ENCODE measurements at regions not wholly inside any gene's neighbourhood (a gene's known extent, or its start where the extent isn't known, plus 50 kb on each side); places are given as distances from the start of the nearest gene placed in this dataset.

DNA sequence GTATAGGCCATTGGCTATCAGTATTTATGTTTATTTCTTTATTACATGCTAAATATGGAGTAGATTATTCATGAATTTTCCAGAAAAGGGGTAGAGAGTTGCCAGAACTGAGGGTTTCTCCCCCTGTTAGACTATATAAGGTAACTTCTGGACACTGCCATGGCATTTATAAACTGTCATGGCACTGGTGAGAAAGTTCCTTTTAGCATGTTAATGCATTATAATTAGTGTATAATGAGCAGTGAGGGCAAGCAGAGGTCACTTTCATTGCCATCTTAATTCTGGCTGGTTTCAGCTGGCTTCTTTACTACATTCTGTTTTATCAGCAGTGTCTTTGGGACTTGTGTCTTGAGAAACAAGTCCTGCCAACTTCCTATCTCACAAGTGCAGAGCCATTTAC lies 220.0 kb upstream of the CNR1 start:
- H2BK120ac ChIP-seq (ENCODE audit: low read depth, low read length): no peak overlapping the region
- H3K27me3 ChIP-seq (ENCODE audit: control insufficient read depth in 1 of 2, insufficient read depth in 1 of 2, low read length in 2 of 2): peaks cover 0 to 13% of the 10 kb centered on the region in 2 experiments
- no peak for DNase-seq
- H4K91ac ChIP-seq (ENCODE audit: low read length): no peak overlapping the region
- H3K14ac ChIP-seq (ENCODE audit: low read length in 2 of 2): no peak overlapping the region
- H4K8ac ChIP-seq (ENCODE audit: low read length): no peak overlapping the region
- H3K27ac ChIP-seq (ENCODE audit: low read length, poor library complexity, severe bottlenecking): no peak overlapping the region
- H3K4me2 ChIP-seq (ENCODE audit: low read length, poor library complexity, severe bottlenecking): no peak overlapping the region
- H2AK5ac ChIP-seq (ENCODE audit: low read length, severe bottlenecking): no peak overlapping the region
- H3K9me3 ChIP-seq (ENCODE audit: control insufficient read depth, low read length): peaks cover 8% of the 10 kb centered on the region
- H2BK15ac ChIP-seq (ENCODE audit: low read depth, poor library complexity, severe bottlenecking): no peak overlapping the region
- no peak overlapping the region for H3K4ac ChIP-seq (ENCODE audit: low read depth in 1 of 2, low read length in 2 of 2)
- H2BK5ac ChIP-seq (ENCODE audit: low read depth, low read length, poor library complexity, severe bottlenecking): no peak overlapping the region
- no peak overlapping the region for H3K9ac ChIP-seq (ENCODE audit: low read length)
- no peak overlapping the region for H2BK12ac ChIP-seq (ENCODE audit: low read length in 2 of 2)
- peaks cover 2% of the 10 kb centered on the region for H3K4me1 ChIP-seq (ENCODE audit: control insufficient read depth, insufficient read depth, low read depth, low read length)
- no peak overlapping the region for H3K18ac ChIP-seq (ENCODE audit: low read depth in 1 of 2, low read length in 2 of 2)
- H3K36me3 ChIP-seq (ENCODE audit: control insufficient read depth in 1 of 2, insufficient read depth in 2 of 2, low read depth in 1 of 2, low read length in 2 of 2): no peaks in the 10 kb centered on the region
- no peak overlapping the region for H3K4me3 ChIP-seq (ENCODE audit: insufficient read depth in 1 of 2, low read depth in 1 of 2, low read length in 2 of 2)
- no peak overlapping the region for H2AFZ ChIP-seq (ENCODE audit: low read depth, low read length)
- H3K23ac ChIP-seq (ENCODE audit: low read length in 2 of 2): no peak overlapping the region
- no peaks in the 10 kb centered on the region for H3K79me1 ChIP-seq (replicated peaks; ENCODE audit: low read length, poor library complexity, severe bottlenecking)

DNA sequence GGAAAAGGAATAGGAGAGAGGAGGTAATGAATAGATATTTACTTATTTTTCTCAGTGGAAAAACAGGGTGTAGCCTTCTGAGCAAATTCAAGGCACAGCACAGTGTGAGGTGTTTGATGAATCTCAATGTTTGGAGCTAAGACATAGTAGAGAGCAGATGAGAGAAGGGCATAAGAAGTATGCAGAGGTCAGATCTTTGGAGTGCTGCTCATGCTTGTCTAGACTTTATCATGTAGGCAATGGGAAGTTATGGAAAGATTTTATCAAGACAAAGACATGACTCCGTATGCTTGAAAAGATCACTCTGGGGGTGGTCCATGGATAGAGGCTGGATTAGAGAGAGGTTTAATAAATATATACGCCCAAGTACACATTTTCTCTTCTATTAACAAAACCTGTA lies 217.0 kb upstream of the CNR1 start:
- no CpG with 5 or more reads among the region's 2 CpGs for WGBS
- Histone ChIP-seq H3K9me3 (ENCODE audit: control insufficient read depth, low read length) (peaks cover 8% of the 10 kb centered on the region), H3K9ac (ENCODE audit: low read length) (no peak overlapping the region), H4K8ac (ENCODE audit: low read length) (no peak overlapping the region), H3K36me3 (ENCODE audit: control insufficient read depth in 1 of 2, insufficient read depth in 2 of 2, low read depth in 1 of 2, low read length in 2 of 2) (no peaks in the 10 kb centered on the region), H3K23ac (ENCODE audit: low read length in 2 of 2) (no peak overlapping the region), H2AFZ (ENCODE audit: low read depth, low read length) (no peak overlapping the region), H2BK5ac (ENCODE audit: low read depth, low read length, poor library complexity, severe bottlenecking) (no peak overlapping the region), H3K27ac (ENCODE audit: low read length, poor library complexity, severe bottlenecking) (no peak overlapping the region), H3K27me3 (ENCODE audit: control insufficient read depth in 1 of 2, insufficient read depth in 1 of 2, low read length in 2 of 2) (peaks cover 0 to 35% of the 10 kb centered on the region in 2 experiments), H3K14ac (ENCODE audit: low read length in 2 of 2) (no peak overlapping the region), H3K4me1 (ENCODE audit: control insufficient read depth, insufficient read depth, low read depth, low read length) (peaks cover 10% of the 10 kb centered on the region), H3K18ac (ENCODE audit: low read depth in 1 of 2, low read length in 2 of 2) (no peak overlapping the region), H3K4ac (ENCODE audit: low read depth in 1 of 2, low read length in 2 of 2) (no peak overlapping the region), H3K4me3 (ENCODE audit: insufficient read depth in 1 of 2, low read depth in 1 of 2, low read length in 2 of 2) (no peak overlapping the region), H2BK12ac (ENCODE audit: low read length in 2 of 2) (no peak overlapping the region), H4K91ac (ENCODE audit: low read length) (no peak overlapping the region), H3K79me1 (replicated peaks; ENCODE audit: low read length, poor library complexity, severe bottlenecking) (no peaks in the 10 kb centered on the region), H2BK120ac (ENCODE audit: low read depth, low read length) (no peak overlapping the region), H2BK15ac (ENCODE audit: low read depth, poor library complexity, severe bottlenecking) (no peak overlapping the region), H2AK5ac (ENCODE audit: low read length, severe bottlenecking) (no peak overlapping the region), H3K4me2 (ENCODE audit: low read length, poor library complexity, severe bottlenecking) (no peak overlapping the region)
- no peak for DNase-seq

GRCh38 chr6:88381289-88381642 lies 215.1 kb upstream of the CNR1 start:
- Histone ChIP-seq H3K9ac (ENCODE audit: low read length) (no peak overlapping the region), H3K14ac (ENCODE audit: low read length in 2 of 2) (no peak overlapping the region), H3K36me3 (ENCODE audit: control insufficient read depth in 1 of 2, insufficient read depth in 2 of 2, low read depth in 1 of 2, low read length in 2 of 2) (no peaks in the 10 kb centered on the region), H2BK5ac (ENCODE audit: low read depth, low read length, poor library complexity, severe bottlenecking) (peak overlapping the region; percentile 74), H3K4ac (ENCODE audit: low read depth in 1 of 2, low read length in 2 of 2) (no peak overlapping the region), H4K8ac (ENCODE audit: low read length) (no peak overlapping the region), H2BK15ac (ENCODE audit: low read depth, poor library complexity, severe bottlenecking) (no peak overlapping the region), H3K23ac (ENCODE audit: low read length in 2 of 2) (no peak overlapping the region), H2AK5ac (ENCODE audit: low read length, severe bottlenecking) (peak overlapping the region; percentile 94), H4K91ac (ENCODE audit: low read length) (no peak overlapping the region), H3K27me3 (ENCODE audit: control insufficient read depth in 1 of 2, insufficient read depth in 1 of 2, low read length in 2 of 2) (peaks cover 0 to 42% of the 10 kb centered on the region in 2 experiments), H3K4me1 (ENCODE audit: control insufficient read depth, insufficient read depth, low read depth, low read length) (peaks cover 14% of the 10 kb centered on the region), H2AFZ (ENCODE audit: low read depth, low read length) (no peak overlapping the region), H2BK12ac (ENCODE audit: low read length in 2 of 2) (no peak overlapping the region), H3K4me2 (ENCODE audit: low read length, poor library complexity, severe bottlenecking) (no peak overlapping the region), H2BK120ac (ENCODE audit: low read depth, low read length) (no peak overlapping the region), H3K4me3 (ENCODE audit: insufficient read depth in 1 of 2, low read depth in 1 of 2, low read length in 2 of 2) (no peak overlapping the region), H3K18ac (ENCODE audit: low read depth in 1 of 2, low read length in 2 of 2) (no peak overlapping the region), H3K9me3 (ENCODE audit: control insufficient read depth, low read length) (peaks cover 8% of the 10 kb centered on the region), H3K79me1 (replicated peaks; ENCODE audit: low read length, poor library complexity, severe bottlenecking) (no peaks in the 10 kb centered on the region), H3K27ac (ENCODE audit: low read length, poor library complexity, severe bottlenecking) (peak overlapping the region; percentile 93)
- DNase-seq: no peak

GRCh38 chr6:88380618-88381288 lies 214.6 kb upstream of the CNR1 start:
- Histone ChIP-seq H2BK120ac (ENCODE audit: low read depth, low read length) (no peak overlapping the region), H3K79me1 (replicated peaks; ENCODE audit: low read length, poor library complexity, severe bottlenecking) (no peaks in the 10 kb centered on the region), H2BK5ac (ENCODE audit: low read depth, low read length, poor library complexity, severe bottlenecking) (no peak overlapping the region), H3K27me3 (ENCODE audit: control insufficient read depth in 1 of 2, insufficient read depth in 1 of 2, low read length in 2 of 2) (peaks cover 0 to 43% of the 10 kb centered on the region in 2 experiments), H3K9ac (ENCODE audit: low read length) (no peak overlapping the region), H3K18ac (ENCODE audit: low read depth in 1 of 2, low read length in 2 of 2) (no peak overlapping the region), H4K91ac (ENCODE audit: low read length) (no peak overlapping the region), H2BK15ac (ENCODE audit: low read depth, poor library complexity, severe bottlenecking) (no peak overlapping the region), H2AK5ac (ENCODE audit: low read length, severe bottlenecking) (peak overlapping the region; percentile 86), H3K4me2 (ENCODE audit: low read length, poor library complexity, severe bottlenecking) (no peak overlapping the region), H3K36me3 (ENCODE audit: control insufficient read depth in 1 of 2, insufficient read depth in 2 of 2, low read depth in 1 of 2, low read length in 2 of 2) (no peaks in the 10 kb centered on the region), H3K23ac (ENCODE audit: low read length in 2 of 2) (no peak overlapping the region), H2BK12ac (ENCODE audit: low read length in 2 of 2) (no peak overlapping the region), H2AFZ (ENCODE audit: low read depth, low read length) (no peak overlapping the region), H3K4me3 (ENCODE audit: insufficient read depth in 1 of 2, low read depth in 1 of 2, low read length in 2 of 2) (no peak overlapping the region), H3K14ac (ENCODE audit: low read length in 2 of 2) (no peak overlapping the region), H3K27ac (ENCODE audit: low read length, poor library complexity, severe bottlenecking) (peak overlapping the region; percentile 93), H3K4me1 (ENCODE audit: control insufficient read depth, insufficient read depth, low read depth, low read length) (peaks cover 16% of the 10 kb centered on the region), H3K4ac (ENCODE audit: low read depth in 1 of 2, low read length in 2 of 2) (no peak overlapping the region), H4K8ac (ENCODE audit: low read length) (no peak overlapping the region), H3K9me3 (ENCODE audit: control insufficient read depth, low read length) (peaks cover 8% of the 10 kb centered on the region)
- 77% methylated on average over 2 of the region's 4 CpGs for WGBS
- no peak for DNase-seq

Measured in mesenchymal stem cell (in vitro differentiated cells and primary cell).